A172 (cell line): ENCODE measurements at regions not wholly inside any gene's neighbourhood (a gene's known extent, or its start where the extent isn't known, plus 50 kb on each side); places are given as distances from the start of the nearest gene placed in this dataset.
A peak's percentile ranks its signal among the peaks of the same experiment; 100 is the strongest.

Source experiments
- DNase-seq: peaks from one replicate; pipeline ENCODE4 v3.0.0-alpha.2; 2015; ENCODE audit warnings: low spot score

GRCh38 chr12:19826980-19827550 lies 387.8 kb downstream of the AEBP2 start:
- no peak for DNase-seq

- no peak for DNase-seq
Measured at GRCh38 chr12:19829100-19829853, 390.0 kb downstream of the AEBP2 start.

- no peak for DNase-seq
Measured at GRCh38 chr12:19830446-19830845, 391.2 kb downstream of the AEBP2 start.

GRCh38 chr12:19833775-19834501 lies 394.6 kb downstream of the AEBP2 start:
- DNase-seq: peak; percentile 51

- DNase-seq: no peak
Measured at GRCh38 chr12:19834592-19834991, 395.3 kb downstream of the AEBP2 start.

- no peak for DNase-seq
Measured at GRCh38 chr12:19836056-19836455, 396.8 kb downstream of the AEBP2 start.

- DNase-seq: no peak
Measured at GRCh38 chr12:19836456-19836855, 397.2 kb downstream of the AEBP2 start.

- DNase-seq: no peak
Measured at GRCh38 chr12:19837543-19837942, 398.3 kb downstream of the AEBP2 start.

GRCh38 chr12:19841451-19841850 lies 402.2 kb downstream of the AEBP2 start:
- DNase-seq: no peak

- DNase-seq: no peak
Measured at GRCh38 chr12:19842116-19842515, 402.8 kb downstream of the AEBP2 start.

- DNase-seq: no peak
Measured at GRCh38 chr12:19844224-19844623, 404.9 kb downstream of the AEBP2 start.

GRCh38 chr12:19846574-19846973 lies 407.3 kb downstream of the AEBP2 start:
- peak; percentile 61 for DNase-seq

GRCh38 chr12:19847294-19848059 lies 408.2 kb downstream of the AEBP2 start:
- DNase-seq: peak; percentile 13

GRCh38 chr12:19848421-19848820 lies 409.1 kb downstream of the AEBP2 start:
- DNase-seq: no peak

- no peak for DNase-seq
Measured at GRCh38 chr12:19849208-19849607, 409.9 kb downstream of the AEBP2 start.

GRCh38 chr12:19850346-19851065 lies 411.2 kb downstream of the AEBP2 start:
- no peak for DNase-seq

- peak; percentile 7 for DNase-seq
Measured at GRCh38 chr12:19852100-19852855, 413.0 kb downstream of the AEBP2 start.

- no peak for DNase-seq
Measured at GRCh38 chr12:19855851-19856250, 416.6 kb downstream of the AEBP2 start.

GRCh38 chr12:19856389-19856788 lies 417.1 kb downstream of the AEBP2 start:
- no peak for DNase-seq

- no peak for DNase-seq
Measured at GRCh38 chr12:19857204-19857603, 417.9 kb downstream of the AEBP2 start.

- DNase-seq: no peak
Measured at GRCh38 chr12:19867151-19867550, 427.9 kb downstream of the AEBP2 start.
